ENCODE measurements at regions not wholly inside any gene's neighbourhood (a gene's known extent, or its start where the extent isn't known, plus 50 kb on each side); places are given as distances from the start of the nearest gene placed in this dataset.

GRCh38 chr9:119002491-119002890 lies 366.7 kb downstream of the BRINP1 start:
- no peak for TF ChIP-seq POLR2AphosphoS5 (IDR thresholded peaks at IDR 0.05; ENCODE audit: low read depth, low read length)
- no peak for TF ChIP-seq TAF1 (IDR thresholded peaks at IDR 0.05; ENCODE audit: borderline replicate concordance, insufficient read depth, low read length)
- TF ChIP-seq FOXP2 (optimal IDR thresholded peaks at IDR 0.05; ENCODE audit: borderline replicate concordance, extremely low read depth, extremely low read length, insufficient read depth), result no peak
- no peak for TF ChIP-seq SIN3A (IDR thresholded peaks at IDR 0.05; ENCODE audit: borderline replicate concordance, insufficient read depth, low read length)
- no peak for TF ChIP-seq REST (IDR thresholded peaks at IDR 0.05; ENCODE audit: insufficient read depth in 1 of 2, low read depth in 2 of 2, low read length in 2 of 2)

- TF ChIP-seq SIN3A (IDR thresholded peaks at IDR 0.05; ENCODE audit: borderline replicate concordance, insufficient read depth, low read length), result no peak
- no peak for TF ChIP-seq REST (IDR thresholded peaks at IDR 0.05; ENCODE audit: insufficient read depth in 1 of 2, low read depth in 2 of 2, low read length in 2 of 2)
- no peak for TF ChIP-seq TAF1 (IDR thresholded peaks at IDR 0.05; ENCODE audit: borderline replicate concordance, insufficient read depth, low read length)
- TF ChIP-seq FOXP2 (optimal IDR thresholded peaks at IDR 0.05; ENCODE audit: borderline replicate concordance, extremely low read depth, extremely low read length, insufficient read depth), result no peak
- no peak for TF ChIP-seq POLR2AphosphoS5 (IDR thresholded peaks at IDR 0.05; ENCODE audit: low read depth, low read length)
These were observed 366.0 kb downstream of the BRINP1 start for GRCh38 chr9:119003201-119003611.

- TF ChIP-seq SIN3A (IDR thresholded peaks at IDR 0.05; ENCODE audit: borderline replicate concordance, insufficient read depth, low read length) (no peak), POLR2AphosphoS5 (IDR thresholded peaks at IDR 0.05; ENCODE audit: low read depth, low read length) (no peak), REST (IDR thresholded peaks at IDR 0.05; ENCODE audit: insufficient read depth in 1 of 2, low read depth in 2 of 2, low read length in 2 of 2) (no peak), TAF1 (IDR thresholded peaks at IDR 0.05; ENCODE audit: borderline replicate concordance, insufficient read depth, low read length) (no peak), FOXP2 (optimal IDR thresholded peaks at IDR 0.05; ENCODE audit: borderline replicate concordance, extremely low read depth, extremely low read length, insufficient read depth) (no peak)
These were observed 365.2 kb downstream of the BRINP1 start for GRCh38 chr9:119003882-119004617.

GRCh38 chr9:119004618-119004990 lies 364.6 kb downstream of the BRINP1 start:
- TF ChIP-seq SIN3A (IDR thresholded peaks at IDR 0.05; ENCODE audit: borderline replicate concordance, insufficient read depth, low read length) (no peak), REST (IDR thresholded peaks at IDR 0.05; ENCODE audit: insufficient read depth in 1 of 2, low read depth in 2 of 2, low read length in 2 of 2) (no peak), TAF1 (IDR thresholded peaks at IDR 0.05; ENCODE audit: borderline replicate concordance, insufficient read depth, low read length) (no peak), POLR2AphosphoS5 (IDR thresholded peaks at IDR 0.05; ENCODE audit: low read depth, low read length) (no peak), FOXP2 (optimal IDR thresholded peaks at IDR 0.05; ENCODE audit: borderline replicate concordance, extremely low read depth, extremely low read length, insufficient read depth) (no peak)
